ENCODE measurements at regions not wholly inside any gene's neighbourhood (a gene's known extent, or its start where the extent isn't known, plus 50 kb on each side); places are given as distances from the start of the nearest gene placed in this dataset.

DNA sequence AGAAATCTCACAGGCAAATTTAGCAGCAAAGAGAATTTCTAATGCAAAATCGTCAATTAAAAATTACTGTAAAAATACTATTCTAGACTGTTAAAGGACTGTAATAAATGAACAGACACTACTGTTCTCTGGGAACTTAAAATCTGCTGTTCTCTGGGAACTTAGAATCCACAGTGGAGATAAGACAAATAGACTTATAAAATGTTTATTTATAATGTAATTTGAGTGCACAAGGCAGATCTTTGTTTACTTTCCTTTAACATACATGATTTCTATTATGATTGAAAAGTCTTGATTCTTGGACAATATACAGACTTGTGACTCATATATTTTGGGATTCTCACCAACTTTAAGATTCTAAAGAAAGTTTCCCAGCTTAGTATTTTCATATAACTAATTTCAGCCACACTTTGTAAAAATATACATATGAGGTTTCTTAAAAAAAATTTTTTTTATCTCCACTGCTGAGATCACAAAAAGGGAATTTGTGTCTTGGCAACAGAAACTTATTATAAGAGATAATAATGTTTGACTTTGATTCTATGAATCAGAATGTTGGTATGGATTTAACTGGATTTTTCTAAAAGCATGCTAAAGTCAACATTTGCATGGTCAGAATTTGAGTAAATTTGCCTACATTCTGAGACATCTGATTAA lies 166.3 kb upstream of the RHOBTB1 start:
- Histone ChIP-seq H3K36me3 (ENCODE audit: control insufficient read depth in 4 of 4, insufficient read depth in 3 of 4, low read depth in 1 of 4, low read length in 3 of 4) (no peaks in the 10 kb centered on the region), H3K9me3 (ENCODE audit: control insufficient read depth in 4 of 4, low read length in 3 of 4) (no peaks in the 10 kb centered on the region), H3K4me3 (ENCODE audit: low read depth in 1 of 3, low read length in 3 of 3) (no peak overlapping the region), H3K27me3 (ENCODE audit: control insufficient read depth in 4 of 4, insufficient read depth in 4 of 4, low read length in 3 of 4) (no peaks in the 10 kb centered on the region), H3K4me1 (ENCODE audit: control insufficient read depth in 4 of 4, insufficient read depth in 4 of 4, low read length in 3 of 4) (no peaks in the 10 kb centered on the region), H3K27ac (ENCODE audit: low read depth in 1 of 2, low read length in 2 of 2) (no peak overlapping the region), H3K9ac (ENCODE audit: low read depth in 1 of 2, low read length in 2 of 2) (no peak overlapping the region)
- no peak for DNase-seq (ENCODE audit: low spot score)
- TF ChIP-seq REST (IDR thresholded peaks at IDR 0.05), result no peak
- TF ChIP-seq FOXA2 (IDR thresholded peaks at IDR 0.05), result no peak
- TF ChIP-seq, protein P1, sequence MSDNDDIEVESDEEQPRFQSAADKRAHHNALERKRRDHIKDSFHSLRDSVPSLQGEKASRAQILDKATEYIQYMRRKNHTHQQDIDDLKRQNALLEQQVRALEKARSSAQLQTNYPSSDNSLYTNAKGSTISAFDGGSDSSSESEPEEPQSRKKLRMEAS (IDR thresholded peaks at IDR 0.05), result no peak
- no peak for TF ChIP-seq RAD21 (IDR thresholded peaks at IDR 0.05)
- TF ChIP-seq, protein P2, sequence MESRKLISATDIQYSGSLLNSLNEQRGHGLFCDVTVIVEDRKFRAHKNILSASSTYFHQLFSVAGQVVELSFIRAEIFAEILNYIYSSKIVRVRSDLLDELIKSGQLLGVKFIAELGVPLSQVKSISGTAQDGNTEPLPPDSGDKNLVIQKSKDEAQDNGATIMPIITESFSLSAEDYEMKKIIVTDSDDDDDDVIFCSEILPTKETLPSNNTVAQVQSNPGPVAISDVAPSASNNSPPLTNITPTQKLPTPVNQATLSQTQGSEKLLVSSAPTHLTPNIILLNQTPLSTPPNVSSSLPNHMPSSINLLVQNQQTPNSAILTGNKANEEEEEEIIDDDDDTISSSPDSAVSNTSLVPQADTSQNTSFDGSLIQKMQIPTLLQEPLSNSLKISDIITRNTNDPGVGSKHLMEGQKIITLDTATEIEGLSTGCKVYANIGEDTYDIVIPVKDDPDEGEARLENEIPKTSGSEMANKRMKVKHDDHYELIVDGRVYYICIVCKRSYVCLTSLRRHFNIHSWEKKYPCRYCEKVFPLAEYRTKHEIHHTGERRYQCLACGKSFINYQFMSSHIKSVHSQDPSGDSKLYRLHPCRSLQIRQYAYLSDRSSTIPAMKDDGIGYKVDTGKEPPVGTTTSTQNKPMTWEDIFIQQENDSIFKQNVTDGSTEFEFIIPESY (IDR thresholded peaks at IDR 0.05), result no peak
- TF ChIP-seq NR2F2 (IDR thresholded peaks at IDR 0.05), result no peak
- no peak for TF ChIP-seq ATF3 (IDR thresholded peaks at IDR 0.05)
- no peak for TF ChIP-seq TAF1 (conservative IDR thresholded peaks at IDR 0.05)
- no peak for TF ChIP-seq FOXA1 (IDR thresholded peaks at IDR 0.05)
- WGBS, result 77% methylated on average over 1 of the region's 1 CpG

GRCh38 chr10:61108915-61109314 lies 164.9 kb upstream of the RHOBTB1 start:
- no peak for DNase-seq (ENCODE audit: low spot score)
- Histone ChIP-seq H3K9ac (ENCODE audit: low read depth in 1 of 2, low read length in 2 of 2) (no peak overlapping the region), H3K9me3 (ENCODE audit: control insufficient read depth in 4 of 4, low read length in 3 of 4) (no peaks in the 10 kb centered on the region), H3K36me3 (ENCODE audit: control insufficient read depth in 4 of 4, insufficient read depth in 3 of 4, low read depth in 1 of 4, low read length in 3 of 4) (no peaks in the 10 kb centered on the region), H3K4me1 (ENCODE audit: control insufficient read depth in 4 of 4, insufficient read depth in 4 of 4, low read length in 3 of 4) (no peaks in the 10 kb centered on the region), H3K27me3 (ENCODE audit: control insufficient read depth in 4 of 4, insufficient read depth in 4 of 4, low read length in 3 of 4) (no peaks in the 10 kb centered on the region), H3K4me3 (ENCODE audit: low read depth in 1 of 3, low read length in 3 of 3) (no peak overlapping the region), H3K27ac (ENCODE audit: low read depth in 1 of 2, low read length in 2 of 2) (no peak overlapping the region)
- 88% methylated on average over 3 of the region's 3 CpGs for WGBS
- TF ChIP-seq EGR1 (IDR thresholded peaks at IDR 0.05; ENCODE audit: low read depth in 2 of 2), result no peak

DNA sequence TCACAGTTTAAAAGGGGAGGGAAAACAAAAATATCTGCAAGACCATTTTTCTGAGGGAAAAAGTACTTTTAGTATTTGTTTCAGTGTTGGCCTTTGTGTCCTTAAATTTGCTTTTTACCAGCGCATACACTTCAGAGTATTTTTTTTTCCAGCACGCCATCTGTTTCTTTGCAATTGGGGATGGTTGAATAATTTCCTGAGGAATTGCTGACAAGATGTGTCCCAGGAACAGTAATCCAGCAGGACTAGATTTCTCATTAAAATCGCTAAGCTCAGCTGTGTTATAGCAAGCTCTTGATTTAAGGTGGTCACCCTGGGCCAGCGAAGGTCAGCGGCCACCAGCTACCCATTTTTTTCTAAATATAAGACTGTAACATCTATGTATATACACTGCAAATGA lies 156.9 kb upstream of the RHOBTB1 start:
- no peak overlapping the region for H3K27ac ChIP-seq (ENCODE audit: low read depth in 1 of 2, low read length in 2 of 2)
- H3K9me3 ChIP-seq (ENCODE audit: control insufficient read depth in 4 of 4, low read length in 3 of 4), result no peaks in the 10 kb centered on the region
- no peaks in the 10 kb centered on the region for H3K36me3 ChIP-seq (ENCODE audit: control insufficient read depth in 4 of 4, insufficient read depth in 3 of 4, low read depth in 1 of 4, low read length in 3 of 4)
- H3K4me1 ChIP-seq (ENCODE audit: control insufficient read depth in 4 of 4, insufficient read depth in 4 of 4, low read length in 3 of 4), result no peaks in the 10 kb centered on the region
- H3K4me3 ChIP-seq (ENCODE audit: low read depth in 1 of 3, low read length in 3 of 3), result no peak overlapping the region
- no peaks in the 10 kb centered on the region for H3K27me3 ChIP-seq (ENCODE audit: control insufficient read depth in 4 of 4, insufficient read depth in 4 of 4, low read length in 3 of 4)
- WGBS, result 85% methylated on average over 5 of the region's 5 CpGs
- no peak overlapping the region for H3K9ac ChIP-seq (ENCODE audit: low read depth in 1 of 2, low read length in 2 of 2)
- no peak for DNase-seq (ENCODE audit: low spot score)
- no peak for TF ChIP-seq FOXA1 (IDR thresholded peaks at IDR 0.05)
- TF ChIP-seq, protein P3, sequence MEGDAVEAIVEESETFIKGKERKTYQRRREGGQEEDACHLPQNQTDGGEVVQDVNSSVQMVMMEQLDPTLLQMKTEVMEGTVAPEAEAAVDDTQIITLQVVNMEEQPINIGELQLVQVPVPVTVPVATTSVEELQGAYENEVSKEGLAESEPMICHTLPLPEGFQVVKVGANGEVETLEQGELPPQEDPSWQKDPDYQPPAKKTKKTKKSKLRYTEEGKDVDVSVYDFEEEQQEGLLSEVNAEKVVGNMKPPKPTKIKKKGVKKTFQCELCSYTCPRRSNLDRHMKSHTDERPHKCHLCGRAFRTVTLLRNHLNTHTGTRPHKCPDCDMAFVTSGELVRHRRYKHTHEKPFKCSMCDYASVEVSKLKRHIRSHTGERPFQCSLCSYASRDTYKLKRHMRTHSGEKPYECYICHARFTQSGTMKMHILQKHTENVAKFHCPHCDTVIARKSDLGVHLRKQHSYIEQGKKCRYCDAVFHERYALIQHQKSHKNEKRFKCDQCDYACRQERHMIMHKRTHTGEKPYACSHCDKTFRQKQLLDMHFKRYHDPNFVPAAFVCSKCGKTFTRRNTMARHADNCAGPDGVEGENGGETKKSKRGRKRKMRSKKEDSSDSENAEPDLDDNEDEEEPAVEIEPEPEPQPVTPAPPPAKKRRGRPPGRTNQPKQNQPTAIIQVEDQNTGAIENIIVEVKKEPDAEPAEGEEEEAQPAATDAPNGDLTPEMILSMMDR (IDR thresholded peaks at IDR 0.05; ENCODE audit: low read depth, low read length, missing input control), result no peak
- TF ChIP-seq FOXA2 (IDR thresholded peaks at IDR 0.05), result no peak
- no peak for TF ChIP-seq HNF4G (IDR thresholded peaks at IDR 0.05)
- TF ChIP-seq NR2F2 (IDR thresholded peaks at IDR 0.05), result no peak

Data from liver (tissue), 8 donors.